H9 (cell line): ENCODE measurements at regions not wholly inside any gene's neighbourhood (a gene's known extent, or its start where the extent isn't known, plus 50 kb on each side); places are given as distances from the start of the nearest gene placed in this dataset.

Source experiments
- DNase-seq: peaks from one replicate; pipeline ENCODE4 v3.0.0-alpha.2; 2017
- H2AFZ ChIP-seq: one replicate; pipeline ENCODE4 v1.6.1; 2013; ENCODE audit warnings: mild to moderate bottlenecking, low read length, control low read depth, moderate library complexity
- H2AK5ac ChIP-seq: 2 replicates; pipeline ENCODE4 v1.6.1; 2013; ENCODE audit warnings: low read length, control low read depth, mixed read lengths; ENCODE audit not compliant: insufficient read length
- H2BK120ac ChIP-seq: one replicate; pipeline ENCODE4 v1.6.1; 2013; ENCODE audit warnings: low read depth, mild to moderate bottlenecking, low read length, control low read depth, inconsistent platforms; ENCODE audit not compliant: poor library complexity, severe bottlenecking
- H2BK12ac ChIP-seq: 2 replicates; pipeline ENCODE4 v1.6.1; 2013; ENCODE audit warnings: low read length, control low read depth, mixed read lengths, low read depth; ENCODE audit not compliant: insufficient read length
- H2BK15ac ChIP-seq: 2 replicates; pipeline ENCODE4 v1.6.1; 2013; ENCODE audit warnings: low read depth, low read length, control low read depth
- H2BK20ac ChIP-seq: one replicate; pipeline ENCODE4 v1.6.1; 2013; ENCODE audit warnings: low read depth, mild to moderate bottlenecking, low read length, control low read depth, inconsistent platforms; ENCODE audit not compliant: poor library complexity, severe bottlenecking
- H2BK5ac ChIP-seq: 2 replicates; pipeline ENCODE4 v1.6.1; 2013; ENCODE audit warnings: low read length, control low read depth, mixed read lengths; ENCODE audit not compliant: insufficient read length
- H3K14ac ChIP-seq: 2 replicates; pipeline ENCODE4 v1.6.1; 2013; ENCODE audit warnings: low read length, control low read depth; ENCODE audit not compliant: insufficient read depth
- H3K18ac ChIP-seq: 2 replicates; pipeline ENCODE4 v1.6.1; 2013; ENCODE audit warnings: low read depth, mild to moderate bottlenecking, mixed read lengths, low read length, control low read depth; ENCODE audit not compliant: insufficient read length
- H3K23ac ChIP-seq: 2 replicates; pipeline ENCODE4 v1.6.1; 2013; ENCODE audit warnings: low read length, control low read depth, mixed read lengths, low read depth; ENCODE audit not compliant: insufficient read length
- H3K23me2 ChIP-seq: 2 replicates; pipeline ENCODE4 v1.6.1; 2013; ENCODE audit warnings: low read depth, mild to moderate bottlenecking, mixed read lengths, low read length, control low read depth; ENCODE audit not compliant: insufficient read length, poor library complexity, severe bottlenecking
- H3K27ac ChIP-seq: 2 replicates; pipeline ENCODE4 v1.5.1; 2013; ENCODE audit warnings: low read length, control low read depth, mixed read lengths, low read depth; ENCODE audit not compliant: insufficient read length
- H3K27me3 ChIP-seq: 2 replicates; pipeline ENCODE4 v1.6.1; 2013; ENCODE audit warnings: low read length, control low read depth, inconsistent platforms; ENCODE audit not compliant: insufficient read depth
- H3K4ac ChIP-seq: 2 replicates; pipeline ENCODE4 v1.6.1; 2013; ENCODE audit warnings: low read depth, mild to moderate bottlenecking, control low read depth, inconsistent platforms, low read length, moderate library complexity
- H3K4me1 ChIP-seq: 2 replicates; pipeline ENCODE4 v1.6.1; 2013; ENCODE audit warnings: low read length, control low read depth, inconsistent platforms; ENCODE audit not compliant: insufficient read depth
- H3K4me2 ChIP-seq: 2 replicates; pipeline ENCODE4 v1.6.1; 2013; ENCODE audit warnings: low read length, control low read depth, mixed read lengths; ENCODE audit not compliant: insufficient read length, insufficient read depth
- H3K56ac ChIP-seq: 2 replicates; pipeline ENCODE4 v1.6.1; 2013; ENCODE audit warnings: low read depth, mild to moderate bottlenecking, mixed read lengths, low read length, control low read depth; ENCODE audit not compliant: insufficient read length
- H3K79me1 ChIP-seq: 2 replicates; pipeline ENCODE4 v1.6.1; 2013; ENCODE audit warnings: low read depth, mild to moderate bottlenecking, moderate library complexity, low read length, control low read depth, inconsistent platforms; ENCODE audit not compliant: insufficient read depth, poor library complexity, severe bottlenecking
- H3K79me2 ChIP-seq: 2 replicates; pipeline ENCODE4 v1.6.1; 2013; ENCODE audit warnings: low read length, control low read depth, inconsistent platforms; ENCODE audit not compliant: insufficient read depth
- H3K9ac ChIP-seq: 2 replicates; pipeline ENCODE4 v1.6.1; 2013; ENCODE audit warnings: low read length, control low read depth, mixed read lengths; ENCODE audit not compliant: insufficient read length; ENCODE audit errors: extremely low read depth
- H3K9me3 ChIP-seq: one replicate; pipeline ENCODE4 v1.6.1; 2013; ENCODE audit warnings: low read depth, low read length, inconsistent platforms; ENCODE audit not compliant: control insufficient read depth
- H3T11ph ChIP-seq: one replicate; pipeline ENCODE4 v1.6.1; 2013; ENCODE audit warnings: mild to moderate bottlenecking, low read length, control low read depth, inconsistent platforms
- H4K20me1 ChIP-seq: one replicate; pipeline ENCODE4 v1.6.1; 2013; ENCODE audit not compliant: control insufficient read depth, insufficient read length, insufficient read depth
- H4K5ac ChIP-seq: 2 replicates; pipeline ENCODE4 v1.6.1; 2013; ENCODE audit warnings: low read depth, mild to moderate bottlenecking, mixed read lengths, low read length, control low read depth; ENCODE audit not compliant: insufficient read length
- H4K8ac ChIP-seq: replicated peaks from 2 replicates; pipeline ENCODE4 v1.6.1; 2013; ENCODE audit warnings: low read length, control low read depth, mixed read lengths, low read depth; ENCODE audit not compliant: insufficient read length
- H4K91ac ChIP-seq: 2 replicates; pipeline ENCODE4 v1.6.1; 2013; ENCODE audit warnings: low read depth, mild to moderate bottlenecking, moderate library complexity, mixed read lengths, low read length, control low read depth; ENCODE audit not compliant: insufficient read length
- H3K27ac Mint-ChIP-seq, 3 experiments: 2 replicates in 2 of 3; 3 replicates in 1 of 3; pipeline ENCODE4 v1.8.0; 2020 to 2021; ENCODE audit warnings: mixed read lengths in 3 of 3, mild to moderate bottlenecking in 1 of 3, moderate library complexity in 1 of 3
- H3K27me3 Mint-ChIP-seq: 2 replicates; pipeline ENCODE4 v1.8.0; 2021; ENCODE audit warnings: low read depth, mild to moderate bottlenecking, moderate library complexity, mixed read lengths
- H3K36me3 Mint-ChIP-seq, 3 experiments: 2 replicates in 2 of 3; 3 replicates in 1 of 3; pipeline ENCODE4 v1.8.0; 2020 to 2021; ENCODE audit warnings: low read depth in 3 of 3, mixed read lengths in 3 of 3; ENCODE audit not compliant: insufficient read depth in 1 of 3
- H3K4me1 Mint-ChIP-seq, 2 experiments: 2 replicates each; pipeline ENCODE4 v1.8.0; 2020; ENCODE audit warnings: mixed read lengths in 2 of 2
- H3K4me3 Mint-ChIP-seq, 2 experiments: 2 replicates in 1 of 2; 3 replicates in 1 of 2; pipeline ENCODE4 v1.8.0; 2020 to 2021; ENCODE audit warnings: mild to moderate bottlenecking in 2 of 2, mixed read lengths in 2 of 2, moderate library complexity in 1 of 2
- H3K9me3 Mint-ChIP-seq, 2 experiments: 2 replicates in 1 of 2; 3 replicates in 1 of 2; pipeline ENCODE4 v1.8.0; 2020; ENCODE audit warnings: mild to moderate bottlenecking in 2 of 2, mixed read lengths in 2 of 2, moderate library complexity in 1 of 2
- CTCF ChIP-seq: fragments of 200-600 bp; sonication (generic); conservative IDR thresholded peaks from 3 replicates; pipeline ENCODE4 v1.8.0; 2021; ENCODE audit warnings: antibody characterized with exemption, mild to moderate bottlenecking
- WGBS: extraction: QIAGEN DNeasy Blood & Tissue Kit; methylation state at CpG from one replicate; pipeline ENCODE4 v1.1.7; 2013; ENCODE audit warnings: missing lambda C conversion rate, low lambda C conversion rate, mixed read lengths; ENCODE audit not compliant: insufficient read length; ENCODE audit errors: extremely low coverage; 5-methylcytosine and 5-hydroxymethylcytosine counted together

GRCh38 chr5:52544738-52545137 is 243.0 kb upstream of the ITGA1 start:
- no peak overlapping the region for H3K27ac ChIP-seq
- H3K4me3 Mint-ChIP-seq: no peak overlapping the region
- H3K18ac ChIP-seq: no peak overlapping the region
- no peaks in the 10 kb centered on the region for H3K23me2 ChIP-seq
- no peak overlapping the region for H3K4ac ChIP-seq
- no peak overlapping the region for H2BK15ac ChIP-seq
- H3K27me3 Mint-ChIP-seq: no peaks in the 10 kb centered on the region
- H3K4me1 Mint-ChIP-seq: peaks cover 6 to 8% of the 10 kb centered on the region in 2 experiments
- H3K4me2 ChIP-seq: no peak overlapping the region
- H3T11ph ChIP-seq: no peak overlapping the region
- peak overlapping the region in 1 of 3 experiments; percentile 43; a peak in 1 of 7 replicates for H3K27ac Mint-ChIP-seq
- H3K9me3 Mint-ChIP-seq: peaks cover 0 to 5% of the 10 kb centered on the region in 2 experiments; a peak in 3 of 5 replicates
- no peak for TF ChIP-seq CTCF
- WGBS: no CpG with 5 or more reads among the region's 4 CpGs
- H4K5ac ChIP-seq: no peak overlapping the region
- H4K20me1 ChIP-seq: no peaks in the 10 kb centered on the region
- no peaks in the 10 kb centered on the region for H3K9me3 ChIP-seq
- no peak overlapping the region for H2BK120ac ChIP-seq
- H3K4me1 ChIP-seq: no peaks in the 10 kb centered on the region
- H3K79me2 ChIP-seq: no peaks in the 10 kb centered on the region
- H3K27me3 ChIP-seq: no peaks in the 10 kb centered on the region
- H3K56ac ChIP-seq: no peak overlapping the region
- no peak overlapping the region for H4K8ac ChIP-seq
- no peaks in the 10 kb centered on the region; a peak in 2 of 7 replicates for H3K36me3 Mint-ChIP-seq
- H2BK20ac ChIP-seq: no peak overlapping the region
- no peak overlapping the region for H4K91ac ChIP-seq
- no peak overlapping the region for H2AK5ac ChIP-seq
- H2BK12ac ChIP-seq: no peak overlapping the region
- H3K9ac ChIP-seq: no peak overlapping the region
- DNase-seq: no peak
- H2AFZ ChIP-seq: no peak overlapping the region
- H2BK5ac ChIP-seq: no peak overlapping the region
- no peaks in the 10 kb centered on the region for H3K79me1 ChIP-seq
- no peak overlapping the region for H3K14ac ChIP-seq
- H3K23ac ChIP-seq: no peak overlapping the region
